Stimulated activated CD8-positive, alpha-beta memory T cell treated with anti-CD3 and anti-CD28 coated beads, Interleukin-15, amount 100 ng/mL, for 1 hour (primary cell): ENCODE measurements at regions not wholly inside any gene's neighbourhood (a gene's known extent, or its start where the extent isn't known, plus 50 kb on each side); places are given as distances from the start of the nearest gene placed in this dataset.
"Not testable (repeated sequence)": the region's sequence is repeated elsewhere in the genome, so short reads cannot be mapped to it uniquely, and the experiment has no call there.

Experiments used
- DNase-seq: peaks from one replicate; pipeline ENCODE4 v3.0.0-alpha.2; 2020; ENCODE audit warnings: low read depth

DNA sequence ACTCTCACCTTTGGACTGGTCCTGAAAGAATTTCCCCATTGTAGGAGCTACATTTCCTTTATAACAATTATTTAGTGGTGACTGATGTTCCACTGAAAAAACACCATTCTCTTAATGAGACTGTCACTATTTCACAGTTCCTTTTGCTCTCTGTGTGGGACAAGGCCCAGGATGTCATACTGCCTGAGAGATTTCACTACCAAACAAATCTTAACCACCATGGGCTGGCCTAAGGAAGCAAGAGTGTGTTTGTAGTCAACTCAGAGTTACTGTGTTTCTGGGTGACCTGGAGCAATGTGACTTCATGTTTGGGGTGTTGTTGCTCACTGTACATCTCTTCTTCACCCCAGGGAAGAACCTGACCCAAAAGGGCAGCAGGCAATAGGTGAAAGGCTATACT lies 50.1 kb upstream of the ZNF608 start:
- DNase-seq = no peak

DNA sequence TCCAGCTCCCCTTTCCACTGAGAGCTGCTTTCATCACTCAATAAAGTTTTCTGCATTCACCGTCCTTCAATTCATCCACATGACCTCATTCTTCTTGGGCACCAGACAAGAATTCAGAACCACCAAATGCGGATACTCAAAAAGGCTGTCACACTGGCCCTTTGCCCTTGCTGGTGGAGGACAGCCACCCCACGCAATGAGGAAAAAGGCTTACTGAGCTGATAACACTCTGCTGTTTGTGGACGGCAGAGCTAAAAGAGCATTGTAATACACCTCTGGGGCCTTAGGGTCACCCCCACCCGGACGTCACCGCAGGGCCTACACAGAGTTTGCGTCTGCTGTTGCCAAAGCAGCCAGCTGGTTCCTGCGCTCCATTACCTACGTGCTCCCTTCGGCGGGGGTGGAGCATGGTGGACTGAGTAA lies 51.2 kb upstream of the ZNF608 start:
- no peak for DNase-seq

DNA sequence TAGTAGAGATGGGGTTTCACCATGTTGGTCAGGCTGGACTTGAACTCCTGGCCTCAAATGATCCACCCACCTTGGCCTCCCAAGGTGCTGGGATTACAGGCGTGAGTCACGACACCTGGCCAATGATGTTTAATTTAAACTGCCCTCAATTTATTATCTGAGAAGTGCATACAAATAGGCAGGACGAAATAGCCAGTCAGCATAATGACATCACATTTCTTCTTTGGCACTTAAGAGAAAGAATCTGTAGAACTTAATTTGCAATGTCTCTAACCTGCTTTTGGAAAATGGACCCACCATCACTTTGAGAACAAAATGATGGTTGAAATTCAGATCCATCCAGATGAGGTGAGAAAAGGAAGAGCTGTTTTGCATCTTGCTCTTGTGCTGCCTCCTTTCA lies 52.5 kb upstream of the ZNF608 start:
- no peak for DNase-seq

DNA sequence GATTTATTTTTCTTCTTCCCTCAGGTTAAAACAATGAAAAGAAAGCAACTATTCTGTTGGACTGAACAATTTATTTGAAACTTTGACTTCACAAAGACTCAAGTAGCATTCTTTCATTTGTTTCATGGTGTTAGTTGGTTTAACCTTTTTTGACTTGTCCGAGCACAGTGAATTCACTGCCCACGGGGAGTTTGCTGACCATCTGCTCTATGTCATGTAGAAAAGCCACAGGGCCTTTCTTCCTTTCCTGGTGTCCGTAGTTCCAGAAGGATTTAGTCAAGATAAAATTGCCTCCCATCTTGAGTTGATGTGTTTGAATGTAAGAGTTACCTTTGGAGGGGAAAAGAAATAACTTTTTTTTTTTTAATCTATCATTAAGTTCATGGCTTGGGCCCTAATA lies 55.1 kb upstream of the ZNF608 start:
- DNase-seq = no peak

DNA sequence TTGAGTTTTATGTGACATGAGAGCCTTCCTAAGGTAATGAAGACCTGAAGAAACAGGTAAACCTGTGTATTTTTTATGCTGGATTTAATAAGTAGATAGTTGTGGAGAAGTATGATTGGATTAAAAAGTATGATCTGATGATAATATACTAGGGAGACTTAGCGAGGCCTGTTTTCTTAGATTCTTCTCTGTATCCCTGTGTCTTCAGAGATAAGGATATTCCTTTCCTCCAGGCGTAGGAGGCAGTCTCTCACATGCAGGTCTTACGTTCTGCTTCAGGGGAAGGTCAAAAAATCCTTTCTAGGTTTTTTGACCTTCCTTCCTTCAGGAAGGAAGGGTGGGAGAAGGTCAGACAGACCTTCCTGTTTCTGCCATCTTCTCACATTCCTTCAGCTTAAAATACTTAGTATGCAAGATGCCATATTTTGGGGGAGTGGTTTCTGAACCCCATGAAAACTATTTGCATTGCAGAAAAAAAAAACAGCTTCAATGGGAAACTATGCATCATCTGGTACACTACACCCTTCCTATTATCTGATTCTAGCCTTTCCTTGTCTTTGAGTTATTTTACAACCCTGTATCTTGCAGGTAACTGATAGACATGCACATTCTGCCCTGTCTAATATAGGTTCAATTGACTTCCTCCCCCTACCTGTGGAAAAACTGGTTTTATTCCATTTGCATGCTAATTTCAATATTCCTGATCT lies 57.3 kb upstream of the ZNF608 start:
- DNase-seq = no peak

DNA sequence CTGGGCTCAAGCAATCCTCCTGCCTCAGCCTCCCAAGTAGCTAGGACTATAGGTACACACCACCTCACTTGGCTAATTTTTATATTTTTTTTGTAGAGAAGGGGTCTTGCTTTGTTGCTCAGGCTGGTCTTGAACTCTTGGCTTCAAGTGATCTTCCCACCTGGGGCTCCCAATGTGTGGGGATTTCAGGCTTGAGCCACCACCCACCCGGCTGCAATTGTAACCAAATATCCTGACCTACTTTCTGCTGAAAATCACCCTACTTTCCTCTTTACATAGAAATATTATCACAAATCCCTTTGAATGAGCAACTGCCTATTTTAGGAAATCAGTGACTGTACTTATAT lies 59.6 kb upstream of the ZNF608 start:
- no peak for DNase-seq

DNA sequence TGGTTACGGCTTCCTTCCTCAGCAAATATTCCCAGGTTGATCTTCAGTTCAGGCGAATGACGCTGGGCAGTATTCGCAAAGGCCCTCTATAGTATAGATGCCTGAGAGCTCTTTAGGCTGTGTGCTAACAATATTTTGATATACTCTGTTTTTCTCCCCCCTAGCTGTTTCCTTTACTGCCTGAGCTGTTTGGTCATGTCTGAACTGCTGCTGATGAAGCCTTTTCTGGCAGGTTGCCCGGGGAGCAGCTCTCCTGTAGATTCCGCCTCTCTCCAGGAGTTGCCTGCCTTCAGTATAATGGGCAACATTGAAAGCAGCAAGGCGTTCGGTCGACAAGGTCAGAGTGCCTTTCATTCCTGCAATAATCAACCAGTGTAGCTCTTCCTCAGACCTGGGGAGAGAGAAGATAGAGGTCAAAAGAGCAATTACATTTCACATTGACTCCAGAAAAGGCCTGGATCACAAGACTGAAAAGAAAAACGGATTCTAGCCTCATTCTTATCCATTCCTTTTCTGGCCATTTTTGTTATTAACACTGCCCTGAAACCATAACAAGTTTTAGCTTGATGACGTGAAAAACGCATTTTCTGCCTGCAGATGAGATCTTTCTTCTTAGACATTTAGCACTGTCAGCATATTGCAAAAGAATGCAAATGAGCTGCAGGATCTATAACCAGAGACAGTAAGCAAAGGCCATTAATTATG lies 60.1 kb upstream of the ZNF608 start:
- no peak for DNase-seq

DNA sequence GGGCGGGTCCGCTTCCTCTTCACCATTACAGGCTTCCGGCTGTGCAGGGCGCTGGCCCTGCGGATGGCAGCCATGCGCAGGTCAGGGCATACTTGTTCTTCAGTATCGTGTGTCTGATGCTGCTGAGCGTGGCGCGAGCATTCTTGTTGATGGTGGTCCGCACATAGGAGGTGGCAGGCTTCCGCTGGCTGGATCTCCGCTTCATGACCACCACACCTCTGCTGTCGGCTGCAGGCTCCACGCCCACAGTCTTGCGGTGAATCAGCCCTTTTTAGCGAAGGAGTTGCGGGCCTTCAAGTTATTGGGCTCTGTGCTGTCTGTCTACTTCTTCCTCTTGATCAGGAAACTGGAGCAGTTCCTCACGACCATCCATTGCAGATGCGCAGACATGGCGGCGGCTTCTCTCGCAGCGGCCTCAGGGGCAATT lies 62.4 kb upstream of the ZNF608 start:
- DNase-seq = no peak

DNA sequence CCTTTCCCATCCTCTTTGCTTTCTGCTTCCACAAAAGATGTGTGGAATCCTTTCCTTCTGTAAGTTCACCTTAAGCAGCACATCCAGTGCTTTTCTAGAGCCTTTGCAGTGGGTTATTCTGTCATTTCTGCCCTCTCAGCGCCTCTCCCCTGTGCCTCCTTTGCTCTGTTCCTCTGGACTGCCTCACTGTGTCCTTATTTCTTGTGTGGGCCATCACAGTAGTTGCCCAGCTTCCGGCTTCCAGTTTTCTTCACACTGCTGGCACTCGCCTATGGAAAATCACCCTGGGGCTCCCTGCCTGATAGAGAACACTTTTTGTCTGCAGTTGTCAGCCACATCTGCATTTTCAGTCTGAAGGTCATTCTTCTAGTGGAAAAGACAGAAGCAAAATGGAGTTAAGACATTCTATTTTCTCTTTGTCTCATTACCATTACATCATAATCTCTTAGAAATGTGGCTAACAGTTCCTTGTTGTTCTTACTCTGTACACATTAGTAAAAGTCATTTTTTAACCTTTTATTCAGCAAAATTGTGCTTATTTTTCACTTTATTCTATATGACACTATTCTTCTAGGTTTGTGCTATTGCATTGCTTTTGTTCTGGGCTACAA lies 64.1 kb upstream of the ZNF608 start:
- no peak for DNase-seq

DNA sequence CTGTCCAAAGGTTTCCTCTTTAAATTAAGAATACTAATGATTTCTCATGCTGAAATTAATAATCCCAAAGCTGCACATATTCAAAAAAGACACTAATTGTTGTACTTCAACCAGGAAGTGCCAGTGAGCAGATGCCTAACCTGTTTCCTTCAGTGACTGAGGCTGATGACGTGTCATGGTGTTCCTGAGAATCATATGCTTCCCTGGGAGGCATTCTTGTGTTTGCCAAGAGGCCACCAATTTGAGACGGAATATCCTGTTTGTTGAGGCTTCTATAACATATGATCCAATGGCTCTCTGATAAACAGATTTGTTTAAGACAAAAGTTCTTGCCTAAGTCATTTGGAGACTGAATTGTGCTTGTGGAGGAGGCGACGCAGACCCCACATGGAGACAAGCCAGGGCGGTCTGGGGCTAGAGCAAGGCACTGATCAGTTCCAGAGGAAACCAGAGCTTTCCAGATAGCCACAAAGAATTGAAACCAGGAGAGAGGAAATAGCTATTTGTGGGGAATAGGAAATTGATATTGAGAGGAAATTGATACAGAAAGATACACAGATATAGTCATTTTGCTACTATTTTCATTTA lies 66.4 kb upstream of the ZNF608 start:
- no peak for DNase-seq

DNA sequence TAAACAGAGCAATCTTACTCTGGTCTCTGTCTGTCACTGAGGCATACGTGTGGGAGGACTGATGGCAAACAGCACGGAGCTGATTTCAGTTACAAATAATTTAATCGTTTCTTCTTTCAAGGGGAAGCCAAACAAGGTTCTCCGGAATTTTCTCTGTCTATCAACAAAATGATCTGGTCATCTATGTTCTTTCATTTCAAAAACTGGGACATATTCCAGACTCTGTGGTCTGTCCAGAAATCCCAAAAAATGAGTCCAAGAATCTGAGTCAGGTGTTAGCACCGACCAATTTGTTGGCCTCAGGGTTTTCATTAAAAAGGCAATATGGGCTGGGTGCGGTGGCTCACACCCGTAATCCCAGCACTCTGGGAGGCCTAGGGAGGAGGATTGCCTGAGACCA lies 69.9 kb upstream of the ZNF608 start:
- no peak for DNase-seq

DNA sequence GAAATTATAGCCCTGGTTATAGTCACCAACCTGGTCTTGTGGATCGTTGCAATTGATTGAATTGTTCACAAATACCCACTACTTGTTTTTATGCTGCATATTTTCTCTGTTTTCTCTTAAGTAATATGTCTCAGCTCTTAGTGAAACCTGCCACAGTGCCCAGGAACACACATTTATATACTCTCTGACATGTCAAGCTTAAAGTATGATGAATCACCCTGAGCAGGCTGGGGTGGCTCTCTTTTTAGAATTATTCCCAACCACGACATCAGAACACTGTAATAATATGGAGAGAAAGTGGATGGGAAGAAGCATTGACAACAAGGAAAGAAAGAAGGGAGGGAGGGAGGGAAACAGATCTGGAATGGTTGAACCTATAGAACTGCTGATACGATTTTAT lies 72.8 kb upstream of the ZNF608 start:
- no peak for DNase-seq

DNA sequence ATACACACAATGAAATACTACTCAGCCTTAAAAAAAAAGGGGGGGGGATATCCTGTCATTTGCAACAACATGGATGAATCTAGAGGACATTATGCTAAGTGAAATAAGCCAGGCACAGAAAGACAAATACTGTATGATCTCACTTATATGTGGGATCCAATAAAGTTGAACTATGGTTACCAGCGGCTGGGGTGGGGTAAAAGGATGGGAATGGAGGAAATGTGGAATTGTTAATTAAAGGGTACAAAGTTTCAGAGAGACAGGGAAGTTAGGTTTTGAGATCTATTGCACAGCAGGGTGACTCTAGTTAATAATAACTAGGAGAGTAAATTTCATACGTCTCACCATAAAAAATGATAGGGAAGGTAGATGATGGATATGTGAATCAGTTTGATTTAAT lies 76.2 kb upstream of the ZNF608 start:
- no peak for DNase-seq

DNA sequence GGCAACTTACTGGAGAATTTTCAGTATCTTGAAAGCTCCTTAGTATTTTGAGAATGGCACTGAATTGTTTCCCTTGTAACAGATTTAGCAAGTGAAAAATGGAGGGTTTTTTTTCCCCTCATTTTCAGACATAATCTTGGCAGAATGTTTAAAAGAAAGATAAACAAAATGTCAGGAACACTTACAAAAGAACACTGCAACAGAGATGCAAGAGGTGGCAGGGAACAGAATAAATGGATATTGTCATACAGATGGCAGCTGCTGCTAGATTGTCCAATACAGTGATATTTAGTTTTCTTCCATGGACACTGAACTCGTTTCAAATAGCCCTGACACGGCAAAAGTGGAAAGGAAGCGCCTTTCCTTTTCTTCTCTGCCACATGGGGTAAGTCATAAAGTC lies 76.9 kb upstream of the ZNF608 start:
- DNase-seq = no peak

DNA sequence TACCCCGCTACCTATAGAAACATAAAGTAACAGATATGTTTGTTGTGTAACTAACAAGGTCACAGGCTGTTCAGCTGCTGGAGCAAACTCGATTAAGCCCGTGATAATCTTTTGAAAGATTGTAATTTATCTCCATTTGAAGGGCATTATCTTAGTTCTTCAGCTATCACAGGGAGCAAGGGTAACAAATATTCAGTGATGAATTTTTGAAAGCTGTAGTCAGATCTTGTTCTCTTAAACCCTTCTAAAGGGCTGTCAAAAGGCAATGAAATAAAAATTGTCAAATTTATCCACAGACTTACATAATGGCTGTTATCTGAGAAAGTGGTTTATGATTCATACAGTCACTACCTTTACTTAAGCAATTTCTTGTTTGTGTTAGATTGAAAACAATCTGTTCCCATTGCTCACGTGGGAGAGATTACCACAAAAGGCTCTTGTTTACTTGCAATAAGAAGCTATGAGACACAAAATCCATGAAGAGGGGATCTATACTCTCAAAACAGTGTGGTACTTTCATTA lies 78.3 kb upstream of the ZNF608 start:
- DNase-seq = no peak

DNA sequence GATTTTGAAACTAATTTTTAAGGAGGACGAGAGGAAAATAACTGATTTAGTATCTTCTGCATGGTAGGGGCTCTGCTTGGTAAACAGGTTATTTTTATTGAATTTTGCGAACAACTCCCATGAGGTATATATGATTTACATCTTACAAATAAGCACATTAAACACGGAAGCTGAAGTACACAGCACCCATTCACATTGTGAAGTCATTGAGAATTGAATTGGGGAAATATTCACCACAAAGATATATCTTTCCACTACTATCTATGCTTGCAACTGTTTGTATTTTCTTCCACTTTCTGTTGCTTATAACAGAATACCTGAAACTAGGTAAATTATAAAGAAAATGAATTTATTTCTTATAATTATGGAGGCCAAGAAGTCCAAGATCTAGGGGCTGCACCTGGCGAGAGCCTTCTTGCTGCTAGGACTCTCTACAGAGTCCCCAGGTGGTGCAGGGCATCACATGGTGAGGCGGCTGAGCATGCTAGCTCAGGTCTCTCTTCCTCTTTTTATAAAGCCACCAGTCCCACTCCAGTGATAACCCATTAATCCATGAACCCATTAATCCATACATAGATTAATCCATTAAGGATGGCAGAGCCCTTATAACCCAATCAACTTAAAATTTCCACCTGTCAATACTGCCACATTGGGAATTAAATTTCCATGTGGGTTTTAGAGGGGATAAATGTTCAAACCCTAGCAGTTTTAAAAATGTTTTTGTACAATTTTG lies 79.0 kb upstream of the ZNF608 start:
- DNase-seq = no peak

DNA sequence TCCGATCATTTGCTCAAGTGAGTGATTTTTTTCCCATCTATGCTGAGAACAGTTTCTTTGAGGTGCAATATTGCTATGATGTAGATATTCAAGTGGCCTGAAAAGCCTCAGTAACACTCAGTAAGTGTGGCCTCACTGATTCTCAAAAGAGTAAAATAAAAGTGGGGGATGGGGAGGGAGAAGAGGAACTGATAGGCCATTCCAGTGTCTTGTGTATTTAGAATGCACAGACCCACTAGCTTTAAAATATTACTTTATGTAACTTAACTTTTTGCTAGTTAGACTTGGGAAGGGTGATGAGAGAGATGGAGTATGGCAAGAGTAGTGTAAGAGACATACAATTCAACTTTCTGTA lies 79.5 kb upstream of the ZNF608 start:
- no peak for DNase-seq

DNA sequence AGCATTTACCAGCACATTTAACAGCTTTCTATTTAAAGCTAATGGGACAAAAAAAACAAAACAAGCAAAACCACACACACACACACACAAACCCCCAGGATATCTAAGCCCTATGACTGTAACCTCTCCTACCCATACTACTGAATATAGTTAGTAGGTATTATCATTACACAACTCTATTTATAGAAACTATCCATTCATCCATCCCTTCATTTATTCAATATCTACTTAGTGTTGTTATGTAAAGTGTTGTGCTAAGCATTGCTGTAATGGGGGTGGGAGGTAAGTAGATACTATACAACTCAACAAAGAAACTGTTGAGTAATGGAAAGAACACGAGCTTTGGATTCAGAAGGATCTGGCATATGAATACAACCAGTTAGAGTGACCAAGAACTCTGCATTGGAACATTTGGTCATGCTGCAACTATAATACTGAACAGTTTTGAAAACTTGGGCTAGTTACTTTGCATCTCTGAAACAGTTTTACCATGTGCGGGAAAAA lies 82.3 kb upstream of the ZNF608 start:
- DNase-seq = no peak

DNA sequence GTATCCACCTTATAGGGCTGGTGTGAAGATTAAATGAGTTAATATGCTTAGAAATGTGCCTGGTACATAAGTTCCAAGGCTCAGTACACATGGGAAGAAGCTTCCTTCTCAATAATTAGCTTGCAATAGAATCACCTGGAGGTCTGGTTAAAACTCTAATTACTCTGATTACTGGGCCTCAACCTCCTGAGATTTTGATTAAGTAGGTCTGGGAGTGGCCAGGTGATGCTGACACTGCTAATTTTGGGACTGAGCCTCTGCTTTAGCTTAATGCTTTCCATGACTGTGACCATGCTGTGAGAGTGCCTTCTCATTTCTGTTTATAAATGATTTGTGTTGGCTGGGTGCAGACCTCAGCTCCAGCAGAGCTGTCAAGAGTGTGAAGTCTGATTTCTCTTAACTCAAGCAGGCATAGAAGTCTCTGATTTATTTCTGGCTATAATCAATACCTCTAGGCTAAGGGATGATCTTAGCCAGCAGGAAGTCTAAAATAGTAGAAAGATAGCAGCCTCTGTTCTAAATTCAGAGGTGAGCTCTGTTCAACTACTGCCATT lies 85.3 kb upstream of the ZNF608 start:
- no peak for DNase-seq

DNA sequence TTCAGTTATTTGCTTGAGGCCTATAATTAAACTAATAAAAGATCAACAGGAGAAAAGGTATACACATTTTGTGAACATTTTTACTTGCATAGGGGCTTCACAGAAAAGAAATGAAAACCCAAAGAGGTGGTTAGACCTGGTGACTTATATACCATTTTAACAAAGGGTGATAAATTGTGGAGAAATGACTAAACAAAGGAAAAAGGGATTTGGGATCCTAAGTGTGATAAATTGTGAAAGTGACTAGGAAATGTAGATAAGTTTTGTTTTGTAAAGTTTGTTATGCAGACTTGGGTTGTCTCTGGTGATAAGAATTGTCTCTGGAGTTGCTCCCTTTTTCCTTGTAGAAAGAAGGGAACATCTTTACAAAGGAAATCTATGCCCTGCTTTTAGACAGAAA lies 86.1 kb upstream of the ZNF608 start:
- no peak for DNase-seq

DNA sequence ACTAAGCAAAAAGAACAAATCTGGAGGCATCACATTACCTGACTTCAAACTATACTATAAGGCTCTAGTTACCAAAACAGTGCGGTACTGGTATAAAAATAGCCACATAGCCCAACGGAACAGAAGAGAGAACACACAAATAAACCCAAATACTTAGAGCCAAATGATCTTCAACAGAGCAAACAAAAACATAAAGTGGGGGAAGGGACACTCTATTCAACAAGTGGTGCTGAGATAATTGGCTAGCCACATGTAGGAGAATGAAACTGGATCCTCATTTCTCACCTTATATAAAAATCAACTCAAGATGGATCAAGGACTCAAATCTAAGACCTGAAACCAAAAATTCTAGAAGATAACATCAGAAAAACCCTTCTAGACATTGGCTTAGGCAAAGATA lies 89.9 kb upstream of the ZNF608 start:
- not testable (repeated sequence) for DNase-seq
